ENCODE measurements at regions not wholly inside any gene's neighbourhood (a gene's known extent, or its start where the extent isn't known, plus 50 kb on each side); places are given as distances from the start of the nearest gene placed in this dataset.

DNA sequence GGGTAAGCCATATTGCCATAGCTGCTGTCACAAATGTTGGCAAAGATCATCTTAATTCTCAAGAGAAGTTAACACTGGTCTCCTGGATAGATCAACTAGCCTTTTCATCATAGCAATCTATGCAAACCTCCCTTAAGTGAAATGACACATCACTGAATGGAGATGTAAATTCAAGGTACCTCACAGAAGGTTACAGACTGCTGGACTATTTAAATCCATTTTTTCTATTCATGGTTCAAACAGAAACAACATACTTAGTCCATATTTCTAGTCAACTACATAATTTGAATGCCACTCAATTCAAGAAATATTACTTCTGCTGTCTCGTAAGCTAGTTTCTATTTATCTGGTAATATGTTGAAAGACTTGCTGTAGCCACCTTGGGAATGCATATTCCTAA, 748.3 kb downstream of the C12orf50 start:
- Histone ChIP-seq H3K27ac (no peak overlapping the region), H3K27me3 (no peaks in the 10 kb centered on the region), H3K4me1 (no peaks in the 10 kb centered on the region), H3K4me3 (no peak overlapping the region), H3K9me3 (no peaks in the 10 kb centered on the region), H3K36me3 (no peaks in the 10 kb centered on the region)
- intact Hi-C loops (cut with DNase I; ENCODE audit: low total_unique reads), result no loop called here
- TF ChIP-seq POLR2A (IDR thresholded peaks at IDR 0.05), result no peak
- TF ChIP-seq, protein P1, sequence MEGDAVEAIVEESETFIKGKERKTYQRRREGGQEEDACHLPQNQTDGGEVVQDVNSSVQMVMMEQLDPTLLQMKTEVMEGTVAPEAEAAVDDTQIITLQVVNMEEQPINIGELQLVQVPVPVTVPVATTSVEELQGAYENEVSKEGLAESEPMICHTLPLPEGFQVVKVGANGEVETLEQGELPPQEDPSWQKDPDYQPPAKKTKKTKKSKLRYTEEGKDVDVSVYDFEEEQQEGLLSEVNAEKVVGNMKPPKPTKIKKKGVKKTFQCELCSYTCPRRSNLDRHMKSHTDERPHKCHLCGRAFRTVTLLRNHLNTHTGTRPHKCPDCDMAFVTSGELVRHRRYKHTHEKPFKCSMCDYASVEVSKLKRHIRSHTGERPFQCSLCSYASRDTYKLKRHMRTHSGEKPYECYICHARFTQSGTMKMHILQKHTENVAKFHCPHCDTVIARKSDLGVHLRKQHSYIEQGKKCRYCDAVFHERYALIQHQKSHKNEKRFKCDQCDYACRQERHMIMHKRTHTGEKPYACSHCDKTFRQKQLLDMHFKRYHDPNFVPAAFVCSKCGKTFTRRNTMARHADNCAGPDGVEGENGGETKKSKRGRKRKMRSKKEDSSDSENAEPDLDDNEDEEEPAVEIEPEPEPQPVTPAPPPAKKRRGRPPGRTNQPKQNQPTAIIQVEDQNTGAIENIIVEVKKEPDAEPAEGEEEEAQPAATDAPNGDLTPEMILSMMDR (IDR thresholded peaks at IDR 0.05), result no peak
- DNase-seq, result no peak

DNA sequence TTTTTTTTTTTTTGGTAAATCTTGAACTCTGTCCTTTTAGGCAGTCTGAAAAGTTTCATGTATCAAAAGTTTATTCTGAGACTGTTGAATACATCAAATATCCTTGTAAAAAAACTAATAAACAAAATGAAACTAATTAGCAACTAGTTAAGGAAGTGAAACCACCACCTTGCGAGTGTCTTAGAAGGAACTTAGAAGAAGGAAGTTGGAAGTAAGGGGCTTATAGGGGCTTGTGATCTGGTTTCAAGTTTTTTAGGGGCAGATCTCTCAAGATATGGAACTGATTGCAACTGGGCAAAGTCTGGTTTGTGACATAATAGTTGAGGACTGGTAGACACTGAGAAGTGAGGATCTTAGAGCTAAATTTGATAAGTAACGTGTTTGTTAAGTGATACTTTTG, 748.8 kb downstream of the C12orf50 start:
- TF ChIP-seq, protein P1 (IDR thresholded peaks at IDR 0.05), result no peak
- TF ChIP-seq POLR2A (IDR thresholded peaks at IDR 0.05), result no peak
- Histone ChIP-seq H3K27me3 (no peaks in the 10 kb centered on the region), H3K27ac (no peak overlapping the region), H3K4me3 (no peak overlapping the region), H3K4me1 (no peaks in the 10 kb centered on the region), H3K36me3 (no peaks in the 10 kb centered on the region), H3K9me3 (no peaks in the 10 kb centered on the region)
- no peak for DNase-seq
- intact Hi-C loops (cut with DNase I; ENCODE audit: low total_unique reads), result no loop called here

DNA sequence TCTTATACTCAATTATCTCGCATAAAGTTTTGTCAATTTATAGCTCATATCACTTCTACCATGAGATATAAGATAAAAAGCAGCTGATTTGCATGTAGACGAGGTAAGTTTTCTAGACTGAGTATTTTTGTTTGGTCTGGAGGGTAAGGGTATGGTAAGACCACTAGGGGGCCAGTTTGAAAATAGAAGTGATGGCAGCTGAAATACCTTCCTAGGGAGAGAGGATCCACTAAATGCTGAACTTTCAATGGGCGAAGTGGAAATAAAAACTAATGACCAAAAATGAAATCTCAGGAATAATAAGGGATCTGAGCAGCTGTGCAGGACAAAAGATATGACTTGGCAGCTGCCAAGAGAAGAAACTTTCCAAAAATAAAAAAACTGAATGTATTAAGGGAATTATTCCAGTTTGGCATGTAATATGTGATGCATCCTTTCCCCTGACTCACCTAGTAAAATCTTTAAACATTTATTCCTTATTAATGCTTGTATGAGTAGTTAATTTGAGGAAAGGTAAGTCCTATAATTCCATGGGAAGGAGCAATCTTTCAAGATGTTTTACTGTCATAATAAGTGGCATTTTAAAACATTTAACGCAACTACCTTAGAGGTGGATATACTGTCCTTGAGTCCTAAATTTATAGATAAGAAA, 754.5 kb downstream of the C12orf50 start:
- H3K4me3 ChIP-seq, result no peak overlapping the region
- intact Hi-C loops (cut with DNase I; ENCODE audit: low total_unique reads), result no loop called here
- DNase-seq, result no peak
- no peak overlapping the region for H3K27ac ChIP-seq
- no peak for TF ChIP-seq POLR2A (IDR thresholded peaks at IDR 0.05)
- TF ChIP-seq, protein P1 (IDR thresholded peaks at IDR 0.05), result no peak
- H3K4me1 ChIP-seq, result no peaks in the 10 kb centered on the region
- H3K27me3 ChIP-seq, result no peaks in the 10 kb centered on the region
- no peaks in the 10 kb centered on the region for H3K36me3 ChIP-seq
- H3K9me3 ChIP-seq, result no peaks in the 10 kb centered on the region

DNA sequence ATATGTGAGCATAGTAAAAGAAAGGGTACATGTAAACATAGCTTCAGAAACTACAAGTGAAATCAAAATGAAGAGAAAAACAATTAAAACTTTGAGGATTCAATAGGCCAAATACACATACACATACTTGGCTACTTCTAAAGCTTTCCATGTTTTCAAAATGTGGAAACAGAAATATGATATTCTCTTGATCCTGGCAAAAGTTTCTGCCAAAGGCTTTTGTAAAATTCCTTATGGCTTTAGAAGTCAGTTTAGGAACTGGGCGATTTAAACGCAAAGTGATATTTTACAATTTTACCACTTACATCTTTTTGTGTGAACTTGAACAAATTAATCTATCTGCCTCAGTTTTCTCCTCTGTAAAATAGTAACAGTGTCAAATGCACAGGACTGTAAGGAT, 756.4 kb downstream of the C12orf50 start:
- Histone ChIP-seq H3K4me3 (no peak overlapping the region), H3K4me1 (no peaks in the 10 kb centered on the region), H3K36me3 (no peaks in the 10 kb centered on the region), H3K27me3 (no peaks in the 10 kb centered on the region), H3K9me3 (no peaks in the 10 kb centered on the region), H3K27ac (no peak overlapping the region)
- no peak for DNase-seq
- intact Hi-C loops (cut with DNase I; ENCODE audit: low total_unique reads), result no loop called here
- no peak for TF ChIP-seq POLR2A (IDR thresholded peaks at IDR 0.05)
- TF ChIP-seq, protein P1 (IDR thresholded peaks at IDR 0.05), result no peak

DNA sequence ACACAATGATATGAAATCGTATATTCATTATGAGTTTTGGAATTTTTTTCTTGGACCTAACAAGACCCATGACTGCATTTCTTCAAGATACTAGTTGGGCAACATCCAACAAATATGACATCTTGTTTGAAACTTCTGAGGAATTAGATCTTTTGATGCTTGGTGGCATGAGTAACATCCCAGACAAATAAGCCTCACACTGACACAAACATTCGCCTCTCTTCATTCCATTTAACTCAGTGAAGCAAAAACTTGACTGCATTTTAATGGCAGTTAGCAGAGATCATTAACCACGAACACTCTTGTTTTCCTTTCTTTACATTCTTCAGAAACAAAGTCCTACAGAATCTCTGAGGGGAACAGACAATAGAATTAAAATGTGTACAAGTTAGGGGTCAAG, 758.3 kb downstream of the C12orf50 start:
- H3K9me3 ChIP-seq, result no peaks in the 10 kb centered on the region
- intact Hi-C loops (cut with DNase I; ENCODE audit: low total_unique reads), result no loop called here
- DNase-seq, result no peak
- no peaks in the 10 kb centered on the region for H3K27me3 ChIP-seq
- no peak overlapping the region for H3K4me3 ChIP-seq
- H3K27ac ChIP-seq, result no peak overlapping the region
- no peak for TF ChIP-seq POLR2A (IDR thresholded peaks at IDR 0.05)
- TF ChIP-seq, protein P1 (IDR thresholded peaks at IDR 0.05), result no peak
- no peaks in the 10 kb centered on the region for H3K4me1 ChIP-seq
- H3K36me3 ChIP-seq, result no peaks in the 10 kb centered on the region
